Loucy (cell line): ENCODE measurements at regions not wholly inside any gene's neighbourhood (a gene's known extent, or its start where the extent isn't known, plus 50 kb on each side); places are given as distances from the start of the nearest gene placed in this dataset.

Source experiments
- H2AFZ ChIP-seq: fragments of 200-600 bp; sonication (generic); 2 replicates; pipeline ENCODE4 v1.6.0; 2016; ENCODE audit warnings: antibody characterized with exemption, mild to moderate bottlenecking, low read length, moderate library complexity
- H3F3A ChIP-seq: fragments of 200-600 bp; 2 replicates; pipeline ENCODE4 v1.6.0; 2016; ENCODE audit warnings: antibody characterized with exemption, low read depth, mild to moderate bottlenecking
- H3K27me3 ChIP-seq: fragments of 200-600 bp; sonication (generic); 2 replicates; pipeline ENCODE4 v1.6.1; 2014; ENCODE audit warnings: low read length, mild to moderate bottlenecking; ENCODE audit not compliant: insufficient read depth, poor library complexity, severe bottlenecking
- H3K36me3 ChIP-seq: fragments of 200-600 bp; sonication (generic); 2 replicates; pipeline ENCODE4 v1.6.1; 2016; ENCODE audit warnings: low read length; ENCODE audit not compliant: insufficient read depth
- H3K4me1 ChIP-seq: fragments of 200-600 bp; sonication (generic); 2 replicates; pipeline ENCODE4 v1.5.1; 2014; ENCODE audit warnings: low read length, mild to moderate bottlenecking; ENCODE audit not compliant: insufficient read depth, poor library complexity, severe bottlenecking
- H3K4me2 ChIP-seq: fragments of 200-600 bp; sonication (generic); 2 replicates; pipeline ENCODE4 v1.6.0; 2014; ENCODE audit warnings: antibody characterized with exemption, low read length, low read depth, mild to moderate bottlenecking; ENCODE audit not compliant: poor library complexity, severe bottlenecking
- H3K4me3 ChIP-seq: fragments of 200-600 bp; sonication (generic); 2 replicates; pipeline ENCODE4 v1.5.1; 2014; ENCODE audit warnings: low read length, mild to moderate bottlenecking, mixed read lengths; ENCODE audit not compliant: poor library complexity, severe bottlenecking
- H3K79me2 ChIP-seq: fragments of 200-600 bp; sonication (generic); 2 replicates; pipeline ENCODE4 v1.6.1; 2014; ENCODE audit warnings: low read length; ENCODE audit not compliant: insufficient read depth
- H3K9ac ChIP-seq: fragments of 200-600 bp; sonication (generic); 2 replicates; pipeline ENCODE4 v1.6.0; 2014; ENCODE audit warnings: mild to moderate bottlenecking, low read depth, low read length, moderate library complexity; ENCODE audit not compliant: poor library complexity, severe bottlenecking
- H3K9me2 ChIP-seq: fragments of 200-600 bp; sonication (generic); replicated peaks from 2 replicates; pipeline ENCODE4 v1.6.1; 2016; ENCODE audit warnings: low read depth, low read length, mixed read lengths
- H3K9me3 ChIP-seq: fragments of 200-600 bp; sonication (generic); 2 replicates; pipeline ENCODE4 v1.6.1; 2014; ENCODE audit warnings: mild to moderate bottlenecking, antibody characterized with exemption, low read length, low read depth; ENCODE audit not compliant: insufficient read depth
- H4K20me1 ChIP-seq: fragments of 200-600 bp; sonication (generic); 2 replicates; pipeline ENCODE4 v1.6.0; 2014; ENCODE audit warnings: antibody characterized with exemption, low read length, mild to moderate bottlenecking; ENCODE audit not compliant: insufficient read depth, poor library complexity, severe bottlenecking
- CTCF ChIP-seq: fragments of 200-600 bp; sonication (generic); conservative IDR thresholded peaks from 2 replicates; pipeline ENCODE4 v1.5.1; 2014; ENCODE audit warnings: mild to moderate bottlenecking, antibody characterized with exemption, low read length
- EZH2phosphoT487 ChIP-seq: fragments of 200-600 bp; IDR thresholded peaks from 2 replicates; pipeline ENCODE4 v1.6.1; 2018; ENCODE audit warnings: antibody characterized with exemption, mild to moderate bottlenecking, moderate library complexity, borderline replicate concordance

- no peak overlapping the region for H3K9ac ChIP-seq
- H3K27me3 ChIP-seq = no peaks in the 10 kb centered on the region
- no peak overlapping the region for H3K4me3 ChIP-seq
- no peaks in the 10 kb centered on the region for H3K4me1 ChIP-seq
- no peaks in the 10 kb centered on the region for H3K9me3 ChIP-seq
- H2AFZ ChIP-seq = no peak overlapping the region
- H3K79me2 ChIP-seq = no peaks in the 10 kb centered on the region
- TF ChIP-seq EZH2phosphoT487 (no peak), CTCF (no peak)
- no peaks in the 10 kb centered on the region for H3K9me2 ChIP-seq
- H3K4me2 ChIP-seq = no peak overlapping the region
- no peaks in the 10 kb centered on the region for H3F3A ChIP-seq
- no peaks in the 10 kb centered on the region for H4K20me1 ChIP-seq
- no peaks in the 10 kb centered on the region for H3K36me3 ChIP-seq
Observed at GRCh38 chr4:90074322-90074886, 52.8 kb upstream of the CCSER1 start.
